IMR-90 (cell line): ENCODE measurements at regions not wholly inside any gene's neighbourhood (a gene's known extent, or its start where the extent isn't known, plus 50 kb on each side); places are given as distances from the start of the nearest gene placed in this dataset.
A peak's percentile ranks its signal among the peaks of the same experiment; 100 is the strongest.

Source experiments
- ATAC-seq: fragments of 200-7000 bp; cut with Tn5 transposase; 2 replicates; pipeline ENCODE4 v1.9.1; 2020; ENCODE audit warnings: low read depth, mild to moderate bottlenecking, moderate library complexity
- BruUV-seq: library from RNA; stranded (reverse); fragments of 400-500 nt; replicated peaks from 2 replicates; lab custom pipeline; 2021; lab: Mats Ljungman, UMichigan
- CTCF ChIA-PET: fragments of 300-600 bp; formaldehyde crosslinking; extraction: SDS; loops from one replicate; lab custom pipeline; 2021; ENCODE audit warnings: antibody characterized with exemption; lab: Yijun Ruan, JAX
- POLR2A ChIA-PET: fragments of 300-600 bp; sonication (Branson Sonifier 250); formaldehyde crosslinking; loops from one replicate; lab custom pipeline; 2022; ENCODE audit warnings: antibody characterized with exemption; ENCODE audit not compliant: unreplicated experiment; lab: Charles Lee
- DNase-seq: peaks from one replicate; pipeline ENCODE4 v3.0.0; 2013
- H2AFZ ChIP-seq: replicated peaks from 2 replicates; pipeline ENCODE3; 2013; ENCODE audit warnings: low read length, mild to moderate bottlenecking; ENCODE audit not compliant: poor library complexity
- H2AK5ac ChIP-seq: 2 replicates; pipeline ENCODE4 v1.6.1; 2013; ENCODE audit warnings: low read depth, low read length, inconsistent platforms
- H2AK9ac ChIP-seq: replicated peaks from 2 replicates; pipeline ENCODE3; 2013; ENCODE audit warnings: mild to moderate bottlenecking, low read depth, low read length, moderate library complexity; ENCODE audit not compliant: poor library complexity
- H2BK120ac ChIP-seq: 2 replicates; pipeline ENCODE4 v1.6.1; 2013; ENCODE audit warnings: low read depth, low read length, inconsistent platforms
- H2BK15ac ChIP-seq: 3 replicates; pipeline ENCODE4 v1.6.1; 2013; ENCODE audit warnings: low read depth, low read length, inconsistent platforms
- H2BK20ac ChIP-seq: 2 replicates; pipeline ENCODE4 v1.6.1; 2013; ENCODE audit warnings: low read depth, mild to moderate bottlenecking, inconsistent platforms, low read length, moderate library complexity
- H2BK5ac ChIP-seq: 2 replicates; pipeline ENCODE4 v1.6.1; 2013; ENCODE audit warnings: mild to moderate bottlenecking, low read depth, low read length, inconsistent platforms; ENCODE audit not compliant: poor library complexity, severe bottlenecking
- H3K14ac ChIP-seq: replicated peaks from 2 replicates; pipeline ENCODE4 v1.6.1; 2013; ENCODE audit warnings: low read depth, low read length, inconsistent platforms
- H3K18ac ChIP-seq: 2 replicates; pipeline ENCODE4 v1.6.1; 2013; ENCODE audit warnings: low read depth, low read length, control low read depth
- H3K23ac ChIP-seq: 2 replicates; pipeline ENCODE4 v1.6.1; 2013; ENCODE audit warnings: low read depth, low read length, inconsistent platforms
- H3K27ac ChIP-seq: 2 replicates; pipeline ENCODE4 v1.5.1; 2013; ENCODE audit warnings: mild to moderate bottlenecking, control low read depth, low read length; ENCODE audit not compliant: insufficient read depth
- H3K27me3 ChIP-seq: 2 replicates; pipeline ENCODE4 v1.6.1; 2013; ENCODE audit warnings: low read length; ENCODE audit not compliant: control insufficient read depth, insufficient read depth
- H3K36me3 ChIP-seq: 2 replicates; pipeline ENCODE4 v1.6.1; 2013; ENCODE audit warnings: low read length, mixed read lengths; ENCODE audit not compliant: control insufficient read depth, insufficient read depth
- H3K4ac ChIP-seq: 2 replicates; pipeline ENCODE4 v1.6.1; 2013; ENCODE audit warnings: low read depth, low read length, inconsistent platforms
- H3K4me1 ChIP-seq: 2 replicates; pipeline ENCODE4 v1.6.1; 2013; ENCODE audit warnings: low read length, mixed read lengths; ENCODE audit not compliant: control insufficient read depth, insufficient read depth
- H3K4me2 ChIP-seq: 2 replicates; pipeline ENCODE4 v1.6.1; 2013; ENCODE audit warnings: low read depth, mild to moderate bottlenecking, control low read depth, low read length, moderate library complexity
- H3K4me3 ChIP-seq: 2 replicates; pipeline ENCODE4 v1.5.1; 2013; ENCODE audit warnings: low read depth, mild to moderate bottlenecking, control low read depth, low read length, moderate library complexity; ENCODE audit not compliant: insufficient read depth
- H3K56ac ChIP-seq: 2 replicates; pipeline ENCODE4 v1.6.1; 2013; ENCODE audit warnings: low read length, inconsistent platforms; ENCODE audit not compliant: insufficient read depth; ENCODE audit errors: extremely low read depth
- H3K79me1 ChIP-seq, 2 experiments: 2 replicates each; pipeline ENCODE4 v1.6.1; 2013; ENCODE audit warnings: low read length in 2 of 2, inconsistent platforms in 1 of 2, low read depth in 1 of 2
- H3K9ac ChIP-seq: 2 replicates; pipeline ENCODE4 v1.6.1; 2013; ENCODE audit warnings: low read depth, low read length, control low read depth
- H3K9me1 ChIP-seq: 2 replicates; pipeline ENCODE4 v1.6.1; 2013; ENCODE audit warnings: low read length, inconsistent platforms; ENCODE audit not compliant: insufficient read depth
- H3K9me3 ChIP-seq: 2 replicates; pipeline ENCODE4 v1.6.1; 2013; ENCODE audit warnings: low read length; ENCODE audit not compliant: control insufficient read depth, insufficient read depth
- H4K20me1 ChIP-seq: 2 replicates; pipeline ENCODE4 v1.6.1; 2013; ENCODE audit warnings: low read length, inconsistent platforms; ENCODE audit not compliant: insufficient read depth
- H4K5ac ChIP-seq: 2 replicates; pipeline ENCODE4 v1.6.1; 2013; ENCODE audit warnings: mild to moderate bottlenecking, low read depth, low read length, control low read depth
- H4K8ac ChIP-seq, 2 experiments: 2 replicates each; pipeline ENCODE4 v1.6.1; 2013; ENCODE audit warnings: low read depth in 2 of 2, low read length in 2 of 2, control low read depth in 1 of 2, inconsistent platforms in 1 of 2
- H4K91ac ChIP-seq: 2 replicates; pipeline ENCODE4 v1.6.1; 2013; ENCODE audit warnings: low read depth, low read length, inconsistent platforms; ENCODE audit not compliant: insufficient read depth
- CTCF ChIP-seq: conservative IDR thresholded peaks from 2 replicates; pipeline ENCODE4 v1.5.1; 2012; ENCODE audit warnings: mild to moderate bottlenecking, low read depth, low read length, improper control_type of control experiment
- WGBS, 2 experiments: methylation state at CpG; one replicate each; pipeline versions ENCODE4 v1.1.5 to v1.1.7; 2013; ENCODE audit warnings: missing lambda C conversion rate in 2 of 2; ENCODE audit not compliant: insufficient read length in 1 of 2; ENCODE audit errors: extremely low coverage in 2 of 2; 5-methylcytosine and 5-hydroxymethylcytosine counted together
- dilution Hi-C: fragments of 300-500 bp; cut with HindIII; formaldehyde crosslinking; loops from one replicate; pipeline ENCODE4 v1.14.3; 2018; ENCODE audit warnings: low sequenced_read_pairs; ENCODE audit not compliant: unreplicated experiment
- in situ Hi-C: fragments of 300-500 bp; cut with MboI; formaldehyde crosslinking; loops from 3 replicates; pipeline ENCODE4 v1.14.3; 2019; ENCODE audit warnings: low sequenced_read_pairs, inconsistent platforms, mixed read lengths
- intact Hi-C: fragments of 100-400 bp; cut with micrococcal nuclease; formaldehyde crosslinking; loops from 2 replicates; pipeline ENCODE4 v1.10.0; 2022

GRCh38 chr21:35171385-35171784 is 122.3 kb upstream of the RUNX1 start:
- POLR2A ChIA-PET = no interaction called here
- intact Hi-C loops = no loop called here
- H4K5ac ChIP-seq = no peak overlapping the region
- CTCF ChIA-PET = no interaction called here
- H4K91ac ChIP-seq = no peak overlapping the region
- no TSS peak for BruUV-seq
- H3K18ac ChIP-seq = no peak overlapping the region
- WGBS, 2 experiments = 40% methylated on average over 1 of the region's 5 CpGs; no CpG with 5 or more reads in 1 of the 2 experiments
- no peak overlapping the region; the same call in 1 of the 2 replicates for H3K14ac ChIP-seq
- H2BK120ac ChIP-seq = no peak overlapping the region
- no peak overlapping the region for H3K23ac ChIP-seq
- in situ Hi-C loops = no loop called here
- H3K36me3 ChIP-seq = no peaks in the 10 kb centered on the region
- no peaks in the 10 kb centered on the region for H3K79me1 ChIP-seq
- H3K27ac ChIP-seq = no peak overlapping the region
- H3K27me3 ChIP-seq = no peaks in the 10 kb centered on the region
- no peak overlapping the region for H2AFZ ChIP-seq
- peaks cover 3% of the 10 kb centered on the region for H3K9me3 ChIP-seq
- no peak overlapping the region for H3K56ac ChIP-seq
- H3K4ac ChIP-seq = no peak overlapping the region
- no peak overlapping the region for H2BK20ac ChIP-seq
- no peak overlapping the region for H2BK5ac ChIP-seq
- peak overlapping the region; percentile 7; the same call in 1 of the 3 replicates for H2BK15ac ChIP-seq
- no peak overlapping the region for H2AK9ac ChIP-seq
- dilution Hi-C loops = no loop called here
- no peak overlapping the region for H3K9ac ChIP-seq
- no peak overlapping the region for H4K8ac ChIP-seq
- H4K20me1 ChIP-seq = no peaks in the 10 kb centered on the region
- no peaks in the 10 kb centered on the region for H3K4me1 ChIP-seq
- H3K4me3 ChIP-seq = no peak overlapping the region
- DNase-seq = no peak
- no peaks in the 10 kb centered on the region for H3K9me1 ChIP-seq
- ATAC-seq = no peak
- no peak for TF ChIP-seq CTCF
- H2AK5ac ChIP-seq = 0 out of 2 replicates have a peak overlapping the region, but pooled peaks have one; percentile 8
- no peak overlapping the region for H3K4me2 ChIP-seq
